ENCODE measurements at regions not wholly inside any gene's neighbourhood (a gene's known extent, or its start where the extent isn't known, plus 50 kb on each side); places are given as distances from the start of the nearest gene placed in this dataset.

GRCh38 chr17:69637446-69638156 lies 223.1 kb downstream of the MAP2K6 start:
- Histone ChIP-seq H3K9me3 (ENCODE audit: control insufficient read depth, insufficient read depth, low read length) (no peaks in the 10 kb centered on the region), H3K4me3 (ENCODE audit: low read depth, low read length) (no peak overlapping the region), H3K36me3 (ENCODE audit: control insufficient read depth, insufficient read depth, low read length) (no peaks in the 10 kb centered on the region), H3K27me3 (ENCODE audit: control insufficient read depth, insufficient read depth, low read length) (no peaks in the 10 kb centered on the region), H3K27ac (ENCODE audit: low read depth, low read length) (no peak overlapping the region), H3K4me1 (ENCODE audit: control insufficient read depth, insufficient read depth, low read length) (no peaks in the 10 kb centered on the region), H3K9ac (ENCODE audit: low read depth, low read length) (no peak overlapping the region)

GRCh38 chr17:69639096-69639495 lies 224.6 kb downstream of the MAP2K6 start:
- H3K9me3 ChIP-seq (ENCODE audit: control insufficient read depth, insufficient read depth, low read length): no peaks in the 10 kb centered on the region
- no peaks in the 10 kb centered on the region for H3K36me3 ChIP-seq (ENCODE audit: control insufficient read depth, insufficient read depth, low read length)
- no peak overlapping the region for H3K27ac ChIP-seq (ENCODE audit: low read depth, low read length)
- H3K4me1 ChIP-seq (ENCODE audit: control insufficient read depth, insufficient read depth, low read length): no peaks in the 10 kb centered on the region
- H3K4me3 ChIP-seq (ENCODE audit: low read depth, low read length): no peak overlapping the region
- H3K9ac ChIP-seq (ENCODE audit: low read depth, low read length): no peak overlapping the region
- no peaks in the 10 kb centered on the region for H3K27me3 ChIP-seq (ENCODE audit: control insufficient read depth, insufficient read depth, low read length)

- Histone ChIP-seq H3K4me1 (ENCODE audit: control insufficient read depth, insufficient read depth, low read length) (no peaks in the 10 kb centered on the region), H3K36me3 (ENCODE audit: control insufficient read depth, insufficient read depth, low read length) (no peaks in the 10 kb centered on the region), H3K4me3 (ENCODE audit: low read depth, low read length) (no peak overlapping the region), H3K9me3 (ENCODE audit: control insufficient read depth, insufficient read depth, low read length) (no peaks in the 10 kb centered on the region), H3K9ac (ENCODE audit: low read depth, low read length) (no peak overlapping the region), H3K27ac (ENCODE audit: low read depth, low read length) (no peak overlapping the region), H3K27me3 (ENCODE audit: control insufficient read depth, insufficient read depth, low read length) (no peaks in the 10 kb centered on the region)
Measured at GRCh38 chr17:69640073-69640472, 225.6 kb downstream of the MAP2K6 start.

GRCh38 chr17:69643686-69644085 lies 229.2 kb downstream of the MAP2K6 start:
- no peaks in the 10 kb centered on the region for H3K27me3 ChIP-seq (ENCODE audit: control insufficient read depth, insufficient read depth, low read length)
- H3K27ac ChIP-seq (ENCODE audit: low read depth, low read length): no peak overlapping the region
- no peak overlapping the region for H3K9ac ChIP-seq (ENCODE audit: low read depth, low read length)
- H3K4me1 ChIP-seq (ENCODE audit: control insufficient read depth, insufficient read depth, low read length): no peaks in the 10 kb centered on the region
- no peak overlapping the region for H3K4me3 ChIP-seq (ENCODE audit: low read depth, low read length)
- H3K9me3 ChIP-seq (ENCODE audit: control insufficient read depth, insufficient read depth, low read length): no peaks in the 10 kb centered on the region
- H3K36me3 ChIP-seq (ENCODE audit: control insufficient read depth, insufficient read depth, low read length): no peaks in the 10 kb centered on the region

- no peak overlapping the region for H3K9ac ChIP-seq (ENCODE audit: low read depth, low read length)
- H3K4me1 ChIP-seq (ENCODE audit: control insufficient read depth, insufficient read depth, low read length): no peaks in the 10 kb centered on the region
- H3K27me3 ChIP-seq (ENCODE audit: control insufficient read depth, insufficient read depth, low read length): no peaks in the 10 kb centered on the region
- no peak overlapping the region for H3K4me3 ChIP-seq (ENCODE audit: low read depth, low read length)
- H3K9me3 ChIP-seq (ENCODE audit: control insufficient read depth, insufficient read depth, low read length): no peaks in the 10 kb centered on the region
- no peaks in the 10 kb centered on the region for H3K36me3 ChIP-seq (ENCODE audit: control insufficient read depth, insufficient read depth, low read length)
- H3K27ac ChIP-seq (ENCODE audit: low read depth, low read length): no peak overlapping the region
Measured at GRCh38 chr17:69646729-69647128, 232.2 kb downstream of the MAP2K6 start.

- Histone ChIP-seq H3K9me3 (ENCODE audit: control insufficient read depth, insufficient read depth, low read length) (no peaks in the 10 kb centered on the region), H3K36me3 (ENCODE audit: control insufficient read depth, insufficient read depth, low read length) (no peaks in the 10 kb centered on the region), H3K27me3 (ENCODE audit: control insufficient read depth, insufficient read depth, low read length) (no peaks in the 10 kb centered on the region), H3K4me3 (ENCODE audit: low read depth, low read length) (no peak overlapping the region), H3K27ac (ENCODE audit: low read depth, low read length) (no peak overlapping the region), H3K4me1 (ENCODE audit: control insufficient read depth, insufficient read depth, low read length) (no peaks in the 10 kb centered on the region), H3K9ac (ENCODE audit: low read depth, low read length) (no peak overlapping the region)
Measured at GRCh38 chr17:69650881-69651280, 236.4 kb downstream of the MAP2K6 start.

GRCh38 chr17:69651921-69652320 lies 237.4 kb downstream of the MAP2K6 start:
- Histone ChIP-seq H3K27ac (ENCODE audit: low read depth, low read length) (no peak overlapping the region), H3K9ac (ENCODE audit: low read depth, low read length) (no peak overlapping the region), H3K36me3 (ENCODE audit: control insufficient read depth, insufficient read depth, low read length) (no peaks in the 10 kb centered on the region), H3K4me3 (ENCODE audit: low read depth, low read length) (no peak overlapping the region), H3K9me3 (ENCODE audit: control insufficient read depth, insufficient read depth, low read length) (no peaks in the 10 kb centered on the region), H3K4me1 (ENCODE audit: control insufficient read depth, insufficient read depth, low read length) (no peaks in the 10 kb centered on the region), H3K27me3 (ENCODE audit: control insufficient read depth, insufficient read depth, low read length) (no peaks in the 10 kb centered on the region)

- Histone ChIP-seq H3K9ac (ENCODE audit: low read depth, low read length) (no peak overlapping the region), H3K4me1 (ENCODE audit: control insufficient read depth, insufficient read depth, low read length) (no peaks in the 10 kb centered on the region), H3K27me3 (ENCODE audit: control insufficient read depth, insufficient read depth, low read length) (no peaks in the 10 kb centered on the region), H3K27ac (ENCODE audit: low read depth, low read length) (no peak overlapping the region), H3K4me3 (ENCODE audit: low read depth, low read length) (no peak overlapping the region), H3K36me3 (ENCODE audit: control insufficient read depth, insufficient read depth, low read length) (no peaks in the 10 kb centered on the region), H3K9me3 (ENCODE audit: control insufficient read depth, insufficient read depth, low read length) (no peaks in the 10 kb centered on the region)
Measured at GRCh38 chr17:69654981-69655855, 240.7 kb downstream of the MAP2K6 start.

- no peaks in the 10 kb centered on the region for H3K36me3 ChIP-seq (ENCODE audit: control insufficient read depth, insufficient read depth, low read length)
- H3K9ac ChIP-seq (ENCODE audit: low read depth, low read length): no peak overlapping the region
- H3K27me3 ChIP-seq (ENCODE audit: control insufficient read depth, insufficient read depth, low read length): no peaks in the 10 kb centered on the region
- no peaks in the 10 kb centered on the region for H3K4me1 ChIP-seq (ENCODE audit: control insufficient read depth, insufficient read depth, low read length)
- H3K9me3 ChIP-seq (ENCODE audit: control insufficient read depth, insufficient read depth, low read length): no peaks in the 10 kb centered on the region
- H3K4me3 ChIP-seq (ENCODE audit: low read depth, low read length): no peak overlapping the region
- H3K27ac ChIP-seq (ENCODE audit: low read depth, low read length): no peak overlapping the region
Measured at GRCh38 chr17:69655902-69656301, 241.4 kb downstream of the MAP2K6 start.

GRCh38 chr17:69669441-69670178 lies 255.1 kb downstream of the MAP2K6 start:
- no peaks in the 10 kb centered on the region for H3K4me1 ChIP-seq (ENCODE audit: control insufficient read depth, insufficient read depth, low read length)
- no peaks in the 10 kb centered on the region for H3K36me3 ChIP-seq (ENCODE audit: control insufficient read depth, insufficient read depth, low read length)
- no peaks in the 10 kb centered on the region for H3K27me3 ChIP-seq (ENCODE audit: control insufficient read depth, insufficient read depth, low read length)
- no peak overlapping the region for H3K9ac ChIP-seq (ENCODE audit: low read depth, low read length)
- no peaks in the 10 kb centered on the region for H3K9me3 ChIP-seq (ENCODE audit: control insufficient read depth, insufficient read depth, low read length)
- no peak overlapping the region for H3K4me3 ChIP-seq (ENCODE audit: low read depth, low read length)
- H3K27ac ChIP-seq (ENCODE audit: low read depth, low read length): no peak overlapping the region

- H3K4me3 ChIP-seq (ENCODE audit: low read depth, low read length): no peak overlapping the region
- H3K4me1 ChIP-seq (ENCODE audit: control insufficient read depth, insufficient read depth, low read length): no peaks in the 10 kb centered on the region
- H3K36me3 ChIP-seq (ENCODE audit: control insufficient read depth, insufficient read depth, low read length): no peaks in the 10 kb centered on the region
- H3K27ac ChIP-seq (ENCODE audit: low read depth, low read length): no peak overlapping the region
- H3K27me3 ChIP-seq (ENCODE audit: control insufficient read depth, insufficient read depth, low read length): no peaks in the 10 kb centered on the region
- H3K9ac ChIP-seq (ENCODE audit: low read depth, low read length): no peak overlapping the region
- no peaks in the 10 kb centered on the region for H3K9me3 ChIP-seq (ENCODE audit: control insufficient read depth, insufficient read depth, low read length)
Measured at GRCh38 chr17:69672924-69673323, 258.4 kb downstream of the MAP2K6 start.
